ENCODE measurements at regions not wholly inside any gene's neighbourhood (a gene's known extent, or its start where the extent isn't known, plus 50 kb on each side); places are given as distances from the start of the nearest gene placed in this dataset.

- no peaks in the 10 kb centered on the region for H3K27me3 ChIP-seq (ENCODE audit: insufficient read depth, low read length)
- H3K27ac ChIP-seq (ENCODE audit: low read depth, low read length), result no peak overlapping the region
- no peaks in the 10 kb centered on the region for H3K36me3 ChIP-seq (ENCODE audit: insufficient read depth, low read length)
- H3K4me1 Mint-ChIP-seq, result peaks cover 10 to 20% (median 17%) of the 10 kb centered on the region in 4 donors
- no peak overlapping the region for H3K27ac Mint-ChIP-seq
- POLR2A ChIA-PET (ENCODE audit: partially characterized antibody), result no interaction called here
- H3K4me3 Mint-ChIP-seq, result no peak overlapping the region
- peaks cover 14% of the 10 kb centered on the region for H3K4me1 ChIP-seq (ENCODE audit: insufficient read depth, low read length)
- no peak overlapping the region for H3K4me3 ChIP-seq (ENCODE audit: low read length in 2 of 2)
- no peaks in the 10 kb centered on the region for H3K9me3 Mint-ChIP-seq
- H3K36me3 Mint-ChIP-seq, result peaks cover 2 to 15% of the 10 kb centered on the region in 2 donors
- CTCF ChIA-PET (ENCODE audit: partially characterized antibody), result interaction anchor here (0.9 kb wide), 1 partner anchor 10 kb away, joined by 3 read pairs; no protein-coding TSS in a partner anchor
- no peaks in the 10 kb centered on the region for H3K9me3 ChIP-seq (ENCODE audit: control insufficient read depth in 1 of 2, low read length in 2 of 2)
- DNase-seq, result no peak
- intact Hi-C loops (cut with micrococcal nuclease), result no loop called here
- no peaks in the 10 kb centered on the region for H3K27me3 Mint-ChIP-seq
Measured at GRCh38 chr2:241961454-241961853, 91.9 kb downstream of the RTP5 start.

- H3K36me3 ChIP-seq (ENCODE audit: insufficient read depth, low read length), result no peaks in the 10 kb centered on the region
- ChIA-PET CTCF (ENCODE audit: partially characterized antibody) (interaction anchor here (0.7 to 1.6 kb wide), 2 partner anchors 13 to 938 kb away, joined by 3 to 6 read pairs; no protein-coding TSS in a partner anchor), POLR2A (ENCODE audit: partially characterized antibody) (no interaction called here)
- H3K9me3 Mint-ChIP-seq, result no peaks in the 10 kb centered on the region
- no peak overlapping the region for H3K27ac ChIP-seq (ENCODE audit: low read depth, low read length)
- H3K4me1 ChIP-seq (ENCODE audit: insufficient read depth, low read length), result peaks cover 18% of the 10 kb centered on the region
- no peaks in the 10 kb centered on the region for H3K9me3 ChIP-seq (ENCODE audit: control insufficient read depth in 1 of 2, low read length in 2 of 2)
- no peaks in the 10 kb centered on the region for H3K27me3 Mint-ChIP-seq
- no peaks in the 10 kb centered on the region for H3K27me3 ChIP-seq (ENCODE audit: insufficient read depth, low read length)
- peak overlapping the region in 2 of 7 donors; percentile 42 to 43 for H3K27ac Mint-ChIP-seq
- H3K4me1 Mint-ChIP-seq, result peaks cover 13 to 27% (median 21%) of the 10 kb centered on the region in 4 donors
- no peak overlapping the region for H3K4me3 Mint-ChIP-seq
- H3K36me3 Mint-ChIP-seq, result peaks cover 2 to 6% of the 10 kb centered on the region in 2 donors
- no peak overlapping the region for H3K4me3 ChIP-seq (ENCODE audit: low read length in 2 of 2)
- intact Hi-C loops (cut with micrococcal nuclease), result no loop called here
- DNase-seq, result no peak
Measured at GRCh38 chr2:241964133-241964532, 94.6 kb downstream of the RTP5 start.

DNA sequence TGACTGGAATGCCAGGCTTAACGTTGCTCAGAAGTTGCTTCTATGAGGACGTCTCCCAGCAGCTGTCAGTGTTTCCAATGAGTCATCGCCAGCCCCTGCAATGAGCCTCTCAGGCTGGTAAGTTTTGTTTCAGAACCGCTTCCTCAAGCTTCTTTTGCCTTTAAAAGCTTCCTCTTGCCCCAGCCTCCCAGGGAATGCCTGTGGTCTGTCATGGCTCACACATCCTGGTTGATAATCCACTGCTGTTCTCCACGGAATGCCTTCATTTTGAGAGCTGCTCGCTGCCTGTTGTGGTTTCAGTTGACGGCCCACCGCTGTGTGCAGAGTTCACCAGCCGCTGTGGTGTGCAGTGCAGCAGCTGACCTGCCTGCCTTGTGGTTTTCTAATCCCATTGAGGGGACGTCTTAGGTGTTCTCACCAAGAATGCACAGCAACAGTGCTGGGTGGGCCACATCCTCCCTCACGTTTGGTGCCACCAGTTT, 96.4 kb downstream of the RTP5 start:
- Mint-ChIP-seq H3K9me3 (no peaks in the 10 kb centered on the region), H3K27me3 (no peaks in the 10 kb centered on the region), H3K36me3 (peaks cover 5 to 8% of the 10 kb centered on the region in 2 donors), H3K27ac (peak overlapping the region; percentile 68 to 92 (median 87)), H3K4me1 (peaks cover 13 to 27% (median 21%) of the 10 kb centered on the region in 4 donors), H3K4me3 (peak overlapping the region; percentile 63 to 82 (median 77))
- no peaks in the 10 kb centered on the region for H3K36me3 ChIP-seq (ENCODE audit: insufficient read depth, low read length)
- POLR2A ChIA-PET (ENCODE audit: partially characterized antibody), result interaction anchor here (0.9 to 1.3 kb wide), 2 partner anchors 16 to 19 kb away, joined by 3 to 9 read pairs; no protein-coding TSS in a partner anchor
- H3K27ac ChIP-seq (ENCODE audit: low read depth, low read length), result no peak overlapping the region
- peak overlapping the region in 1 of 2 donors; percentile 24 for H3K4me3 ChIP-seq (ENCODE audit: low read length in 2 of 2)
- intact Hi-C loops (cut with micrococcal nuclease), result loop anchor here (5.0 kb wide), 1 partner anchor 66 kb away; no protein-coding TSS in a partner anchor
- no peaks in the 10 kb centered on the region for H3K27me3 ChIP-seq (ENCODE audit: insufficient read depth, low read length)
- peak; percentile 15 to 79 (median 37) for DNase-seq
- CTCF ChIA-PET (ENCODE audit: partially characterized antibody), result interaction anchor here (1.4 kb wide), 1 partner anchor 15 kb away, joined by 3 read pairs; no protein-coding TSS in a partner anchor
- peaks cover 18% of the 10 kb centered on the region for H3K4me1 ChIP-seq (ENCODE audit: insufficient read depth, low read length)
- H3K9me3 ChIP-seq (ENCODE audit: control insufficient read depth in 1 of 2, low read length in 2 of 2), result no peaks in the 10 kb centered on the region

GRCh38 chr2:241966647-241967466, 97.3 kb downstream of the RTP5 start:
- Mint-ChIP-seq H3K4me1 (peaks cover 13 to 26% (median 20%) of the 10 kb centered on the region in 4 donors), H3K9me3 (no peaks in the 10 kb centered on the region), H3K36me3 (peaks cover 12 to 13% of the 10 kb centered on the region in 2 donors), H3K27me3 (no peaks in the 10 kb centered on the region), H3K27ac (peak overlapping the region in 6 of 7 donors; percentile 86 to 92 (median 88)), H3K4me3 (peak overlapping the region; percentile 46 to 82 (median 77))
- intact Hi-C loops (cut with micrococcal nuclease), result loop anchor here (5.0 kb wide), 1 partner anchor 65 kb away; no protein-coding TSS in a partner anchor
- H3K9me3 ChIP-seq (ENCODE audit: control insufficient read depth in 1 of 2, low read length in 2 of 2), result no peaks in the 10 kb centered on the region
- no peak overlapping the region for H3K27ac ChIP-seq (ENCODE audit: low read depth, low read length)
- ChIA-PET CTCF (ENCODE audit: partially characterized antibody) (no interaction called here), POLR2A (ENCODE audit: partially characterized antibody) (interaction anchor here (0.9 to 1.3 kb wide), 4 partner anchors 12 to 19 kb away, joined by 3 to 9 read pairs (median 3); no protein-coding TSS in a partner anchor)
- no peaks in the 10 kb centered on the region for H3K36me3 ChIP-seq (ENCODE audit: insufficient read depth, low read length)
- H3K4me3 ChIP-seq (ENCODE audit: low read length in 2 of 2), result no peak overlapping the region
- H3K27me3 ChIP-seq (ENCODE audit: insufficient read depth, low read length), result no peaks in the 10 kb centered on the region
- peaks cover 18% of the 10 kb centered on the region for H3K4me1 ChIP-seq (ENCODE audit: insufficient read depth, low read length)
- no peak for DNase-seq

DNA sequence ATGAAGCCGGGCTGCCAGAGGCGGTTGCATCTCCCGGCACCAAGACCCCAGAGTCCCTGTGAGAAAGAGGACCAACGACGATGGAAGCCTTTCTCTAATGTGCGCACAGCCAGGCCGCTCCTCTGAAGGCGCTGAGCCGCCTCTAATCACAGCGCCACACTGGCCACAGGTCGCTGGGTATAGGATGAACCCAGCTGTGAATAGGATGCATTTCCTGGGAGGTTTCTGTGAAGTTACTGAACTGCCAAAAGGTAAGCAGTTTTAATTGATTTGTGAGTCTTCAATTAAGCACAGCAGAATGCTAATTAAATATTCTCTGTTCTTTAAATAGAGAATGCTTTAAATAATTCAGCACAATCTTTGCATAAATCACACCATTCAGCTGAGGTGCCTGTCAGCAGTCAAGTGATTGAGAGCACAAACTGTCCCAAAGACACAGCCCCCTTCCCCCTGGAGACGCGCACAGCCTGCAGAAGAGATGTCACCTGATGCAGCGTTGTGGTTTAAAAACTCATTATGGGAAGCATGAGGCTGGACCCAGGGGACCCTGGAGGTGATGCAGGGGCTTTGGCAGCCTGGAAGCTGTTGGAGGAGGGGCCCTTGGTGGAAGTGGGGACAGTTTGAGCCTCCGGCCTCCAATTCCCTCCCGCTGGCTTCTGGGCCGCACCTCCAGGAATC, 98.1 kb downstream of the RTP5 start:
- Histone ChIP-seq H3K4me3 (ENCODE audit: low read length in 2 of 2) (no peak overlapping the region), H3K36me3 (ENCODE audit: insufficient read depth, low read length) (no peaks in the 10 kb centered on the region), H3K4me1 (ENCODE audit: insufficient read depth, low read length) (peaks cover 18% of the 10 kb centered on the region), H3K27me3 (ENCODE audit: insufficient read depth, low read length) (no peaks in the 10 kb centered on the region), H3K27ac (ENCODE audit: low read depth, low read length) (no peak overlapping the region), H3K9me3 (ENCODE audit: control insufficient read depth in 1 of 2, low read length in 2 of 2) (no peaks in the 10 kb centered on the region)
- Mint-ChIP-seq H3K9me3 (no peaks in the 10 kb centered on the region), H3K36me3 (peaks cover 17 to 19% of the 10 kb centered on the region in 2 donors), H3K4me3 (no peak overlapping the region), H3K27me3 (no peaks in the 10 kb centered on the region), H3K27ac (peak overlapping the region in 1 of 7 donors; percentile 41), H3K4me1 (peaks cover 13 to 21% (median 20%) of the 10 kb centered on the region in 4 donors)
- intact Hi-C loops (cut with micrococcal nuclease), result loop anchor here (5.0 kb wide), 1 partner anchor 65 kb away; no protein-coding TSS in a partner anchor
- ChIA-PET CTCF (ENCODE audit: partially characterized antibody) (no interaction called here), POLR2A (ENCODE audit: partially characterized antibody) (interaction anchor here (0.9 to 1.0 kb wide), 2 partner anchors 11 to 14 kb away, joined by 3 read pairs; no protein-coding TSS in a partner anchor)
- no peak for DNase-seq

DNA sequence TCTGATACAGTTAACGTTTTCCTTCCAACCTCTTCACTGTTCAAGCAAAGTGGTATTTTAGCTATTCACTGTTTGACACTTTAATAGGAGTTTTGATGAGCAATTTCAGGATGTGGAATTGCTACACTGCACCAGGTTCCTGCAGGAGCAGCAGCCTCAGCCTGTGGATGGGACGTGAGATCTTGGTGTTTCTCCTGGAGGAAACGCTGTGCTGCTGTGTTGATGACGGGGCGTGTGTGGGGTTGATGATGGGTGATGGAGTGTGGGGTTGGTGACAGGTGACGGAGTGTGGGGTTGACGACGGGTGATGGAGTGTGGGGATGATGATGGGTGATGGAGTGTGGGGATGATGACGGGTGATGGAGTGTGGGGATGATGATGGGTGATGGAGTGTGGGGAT, 98.9 kb downstream of the RTP5 start:
- ChIA-PET POLR2A (ENCODE audit: partially characterized antibody) (no interaction called here), CTCF (ENCODE audit: partially characterized antibody) (no interaction called here)
- Histone ChIP-seq H3K9me3 (ENCODE audit: control insufficient read depth in 1 of 2, low read length in 2 of 2) (no peaks in the 10 kb centered on the region), H3K27ac (ENCODE audit: low read depth, low read length) (no peak overlapping the region), H3K4me1 (ENCODE audit: insufficient read depth, low read length) (peaks cover 18% of the 10 kb centered on the region), H3K36me3 (ENCODE audit: insufficient read depth, low read length) (no peaks in the 10 kb centered on the region), H3K27me3 (ENCODE audit: insufficient read depth, low read length) (no peaks in the 10 kb centered on the region), H3K4me3 (ENCODE audit: low read length in 2 of 2) (no peak overlapping the region)
- Mint-ChIP-seq H3K36me3 (peaks cover 24 to 26% of the 10 kb centered on the region in 2 donors), H3K27me3 (no peaks in the 10 kb centered on the region), H3K4me3 (no peak overlapping the region), H3K27ac (peak overlapping the region in 2 of 7 donors; percentile 2 to 52), H3K9me3 (no peaks in the 10 kb centered on the region), H3K4me1 (peaks cover 13 to 21% (median 20%) of the 10 kb centered on the region in 4 donors)
- intact Hi-C loops (cut with micrococcal nuclease), result loop anchor here (5.0 kb wide), 1 partner anchor 64 kb away; no protein-coding TSS in a partner anchor
- no peak for DNase-seq
